ENCODE measurements at regions not wholly inside any gene's neighbourhood (a gene's known extent, or its start where the extent isn't known, plus 50 kb on each side); places are given as distances from the start of the nearest gene placed in this dataset.

- DNase-seq = no peak
Measured at GRCh38 chr7:18154726-18155125, 127.1 kb upstream of the PRPS1L1 start.

- no peak for DNase-seq
Measured at GRCh38 chr7:18157233-18157632, 129.6 kb upstream of the PRPS1L1 start.

GRCh38 chr7:18162657-18163056 is 135.0 kb upstream of the PRPS1L1 start:
- no peak for DNase-seq

GRCh38 chr7:18163091-18163490 is 135.4 kb upstream of the PRPS1L1 start:
- DNase-seq = no peak

GRCh38 chr7:18165166-18165565 is 137.5 kb upstream of the PRPS1L1 start:
- DNase-seq = no peak

- DNase-seq = no peak
Measured at GRCh38 chr7:18166002-18166401, 138.4 kb upstream of the PRPS1L1 start.

- no peak for DNase-seq
Measured at GRCh38 chr7:18167815-18168214, 140.2 kb upstream of the PRPS1L1 start.

- no peak for DNase-seq
Measured at GRCh38 chr7:18174996-18175395, 147.3 kb upstream of the PRPS1L1 start.

- no peak for DNase-seq
Measured at GRCh38 chr7:18175801-18176450, 148.3 kb upstream of the PRPS1L1 start.

- no peak for DNase-seq
Measured at GRCh38 chr7:18177129-18177814, 149.6 kb upstream of the PRPS1L1 start.

- DNase-seq = no peak
Measured at GRCh38 chr7:18177815-18178660, 150.4 kb upstream of the PRPS1L1 start.

GRCh38 chr7:18179093-18179492 is 151.4 kb upstream of the PRPS1L1 start:
- no peak for DNase-seq

GRCh38 chr7:18180685-18181084 is 153.0 kb upstream of the PRPS1L1 start:
- no peak for DNase-seq

GRCh38 chr7:18189500-18190126 is 162.0 kb upstream of the PRPS1L1 start:
- DNase-seq = no peak

GRCh38 chr7:18191341-18191740 is 163.7 kb upstream of the PRPS1L1 start:
- no peak for DNase-seq

- DNase-seq = no peak
Measured at GRCh38 chr7:18191862-18192625, 164.4 kb upstream of the PRPS1L1 start.

GRCh38 chr7:18194616-18195015 is 167.0 kb upstream of the PRPS1L1 start:
- DNase-seq = no peak

- DNase-seq = no peak
Measured at GRCh38 chr7:18196638-18197037, 169.0 kb upstream of the PRPS1L1 start.

GRCh38 chr7:18198868-18199267 is 171.2 kb upstream of the PRPS1L1 start:
- DNase-seq = no peak

- DNase-seq = no peak
Measured at GRCh38 chr7:18200266-18200665, 172.6 kb upstream of the PRPS1L1 start.

- DNase-seq = no peak
Measured at GRCh38 chr7:18200855-18201254, 173.2 kb upstream of the PRPS1L1 start.

- no peak for DNase-seq
Measured at GRCh38 chr7:18201350-18201749, 173.7 kb upstream of the PRPS1L1 start.
